ENCODE measurements at regions not wholly inside any gene's neighbourhood (a gene's known extent, or its start where the extent isn't known, plus 50 kb on each side); places are given as distances from the start of the nearest gene placed in this dataset.

GRCh38 chr6:113055061-113055460 lies 707.9 kb downstream of the RFPL4B start:
- Histone ChIP-seq H3K9me3 (ENCODE audit: control insufficient read depth in 4 of 4, low read length in 3 of 4) (no peaks in the 10 kb centered on the region), H3K4me1 (ENCODE audit: control insufficient read depth in 4 of 4, insufficient read depth in 4 of 4, low read length in 3 of 4) (no peaks in the 10 kb centered on the region), H3K9ac (ENCODE audit: low read depth in 1 of 2, low read length in 2 of 2) (no peak overlapping the region), H3K27me3 (ENCODE audit: control insufficient read depth in 4 of 4, insufficient read depth in 4 of 4, low read length in 3 of 4) (no peaks in the 10 kb centered on the region), H3K4me3 (ENCODE audit: low read depth in 1 of 3, low read length in 3 of 3) (no peak overlapping the region), H3K36me3 (ENCODE audit: control insufficient read depth in 4 of 4, insufficient read depth in 3 of 4, low read depth in 1 of 4, low read length in 3 of 4) (no peaks in the 10 kb centered on the region), H3K27ac (ENCODE audit: low read depth in 1 of 2, low read length in 2 of 2) (no peak overlapping the region)
- WGBS: 81% methylated on average over 3 of the region's 3 CpGs
- no peak for TF ChIP-seq SP1 (IDR thresholded peaks at IDR 0.05)
- no peak for TF ChIP-seq MAX (IDR thresholded peaks at IDR 0.05)
- TF ChIP-seq EGR1 (IDR thresholded peaks at IDR 0.05; ENCODE audit: low read depth in 2 of 2): no peak
- no peak for TF ChIP-seq JUND (IDR thresholded peaks at IDR 0.05)
- TF ChIP-seq HNF4A (conservative IDR thresholded peaks at IDR 0.05): no peak
- TF ChIP-seq REST (IDR thresholded peaks at IDR 0.05): no peak
- no peak for TF ChIP-seq RAD21 (IDR thresholded peaks at IDR 0.05)
- no peak for TF ChIP-seq FOXA2 (IDR thresholded peaks at IDR 0.05)
- TF ChIP-seq ZBTB33 (IDR thresholded peaks at IDR 0.05): no peak
- TF ChIP-seq GABPA (IDR thresholded peaks at IDR 0.05 in 1 of 2, conservative IDR thresholded peaks at IDR 0.05 in 1 of 2): no peak
- no peak for TF ChIP-seq TAF1 (conservative IDR thresholded peaks at IDR 0.05)
- no peak for DNase-seq (ENCODE audit: low spot score)

GRCh38 chr6:113055998-113056397 lies 708.9 kb downstream of the RFPL4B start:
- no peak for DNase-seq (ENCODE audit: low spot score)
- Histone ChIP-seq H3K27me3 (ENCODE audit: control insufficient read depth in 4 of 4, insufficient read depth in 4 of 4, low read length in 3 of 4) (no peaks in the 10 kb centered on the region), H3K9me3 (ENCODE audit: control insufficient read depth in 4 of 4, low read length in 3 of 4) (no peaks in the 10 kb centered on the region), H3K36me3 (ENCODE audit: control insufficient read depth in 4 of 4, insufficient read depth in 3 of 4, low read depth in 1 of 4, low read length in 3 of 4) (no peaks in the 10 kb centered on the region), H3K4me3 (ENCODE audit: low read depth in 1 of 3, low read length in 3 of 3) (no peak overlapping the region), H3K4me1 (ENCODE audit: control insufficient read depth in 4 of 4, insufficient read depth in 4 of 4, low read length in 3 of 4) (no peaks in the 10 kb centered on the region), H3K9ac (ENCODE audit: low read depth in 1 of 2, low read length in 2 of 2) (no peak overlapping the region), H3K27ac (ENCODE audit: low read depth in 1 of 2, low read length in 2 of 2) (no peak overlapping the region)
- WGBS: 24% methylated on average over 1 of the region's 1 CpG
- TF ChIP-seq REST (IDR thresholded peaks at IDR 0.05) (no peak), RAD21 (IDR thresholded peaks at IDR 0.05) (no peak), MAX (IDR thresholded peaks at IDR 0.05) (no peak), RXRA (IDR thresholded peaks at IDR 0.05) (no peak), SP1 (IDR thresholded peaks at IDR 0.05) (no peak), HNF4A (conservative IDR thresholded peaks at IDR 0.05) (no peak), YY1 (IDR thresholded peaks at IDR 0.05) (no peak), FOXA1 (IDR thresholded peaks at IDR 0.05) (no peak), FOXA2 (IDR thresholded peaks at IDR 0.05) (no peak), ZBTB33 (IDR thresholded peaks at IDR 0.05) (no peak), ATF3 (IDR thresholded peaks at IDR 0.05) (no peak), HNF4G (IDR thresholded peaks at IDR 0.05) (no peak)
